B cell (primary cell): ENCODE measurements at regions not wholly inside any gene's neighbourhood (a gene's known extent, or its start where the extent isn't known, plus 50 kb on each side); places are given as distances from the start of the nearest gene placed in this dataset.

Experiments
- EZH2 ChIP-seq: IDR thresholded peaks from 2 replicates; pipeline ENCODE4 v1.6.1; 2012; ENCODE audit warnings: borderline replicate concordance, low read depth, mild to moderate bottlenecking, moderate library complexity, low read length; ENCODE audit not compliant: insufficient read depth, poor library complexity, severe bottlenecking
- TF ChIP-seq, protein P1 (sequence below): fragments of 200-600 bp; IDR thresholded peaks from one replicate; pipeline ENCODE4 v1.8.0; 2022; ENCODE audit warnings: antibody characterized with exemption, mild to moderate bottlenecking

DNA sequence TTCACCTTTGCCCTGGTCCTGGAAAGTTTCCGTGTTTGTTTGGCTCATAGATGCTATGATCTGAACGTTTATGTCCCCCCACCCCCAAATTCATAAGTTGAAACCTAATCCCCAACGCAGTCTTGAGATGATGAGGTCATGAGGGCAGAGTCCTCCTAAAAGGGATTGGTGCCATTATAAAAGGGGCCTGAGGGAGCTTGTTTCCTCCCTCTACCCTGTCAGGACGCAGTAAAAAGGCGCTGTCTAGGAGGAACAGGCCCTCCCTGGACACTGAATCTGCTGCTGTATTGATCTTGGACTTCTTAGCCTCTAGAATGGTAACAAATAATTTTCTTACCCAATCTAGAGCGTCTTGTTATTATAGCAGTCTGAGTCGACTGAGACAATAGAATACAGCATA lies 2190.6 kb upstream of the TENM3 start:
- TF ChIP-seq, protein P1, sequence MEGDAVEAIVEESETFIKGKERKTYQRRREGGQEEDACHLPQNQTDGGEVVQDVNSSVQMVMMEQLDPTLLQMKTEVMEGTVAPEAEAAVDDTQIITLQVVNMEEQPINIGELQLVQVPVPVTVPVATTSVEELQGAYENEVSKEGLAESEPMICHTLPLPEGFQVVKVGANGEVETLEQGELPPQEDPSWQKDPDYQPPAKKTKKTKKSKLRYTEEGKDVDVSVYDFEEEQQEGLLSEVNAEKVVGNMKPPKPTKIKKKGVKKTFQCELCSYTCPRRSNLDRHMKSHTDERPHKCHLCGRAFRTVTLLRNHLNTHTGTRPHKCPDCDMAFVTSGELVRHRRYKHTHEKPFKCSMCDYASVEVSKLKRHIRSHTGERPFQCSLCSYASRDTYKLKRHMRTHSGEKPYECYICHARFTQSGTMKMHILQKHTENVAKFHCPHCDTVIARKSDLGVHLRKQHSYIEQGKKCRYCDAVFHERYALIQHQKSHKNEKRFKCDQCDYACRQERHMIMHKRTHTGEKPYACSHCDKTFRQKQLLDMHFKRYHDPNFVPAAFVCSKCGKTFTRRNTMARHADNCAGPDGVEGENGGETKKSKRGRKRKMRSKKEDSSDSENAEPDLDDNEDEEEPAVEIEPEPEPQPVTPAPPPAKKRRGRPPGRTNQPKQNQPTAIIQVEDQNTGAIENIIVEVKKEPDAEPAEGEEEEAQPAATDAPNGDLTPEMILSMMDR, result no peak
- no peak for TF ChIP-seq EZH2
